Glutamatergic neuron (in vitro differentiated cells): ENCODE measurements at regions not wholly inside any gene's neighbourhood (a gene's known extent, or its start where the extent isn't known, plus 50 kb on each side); places are given as distances from the start of the nearest gene placed in this dataset.

ENCODE experiments used
- DNase-seq: peaks from one replicate; pipeline ENCODE4 v3.0.0; 2022
- H3K27ac Mint-ChIP-seq: one replicate; pipeline ENCODE4 v1.8.0; 2020; ENCODE audit warnings: mild to moderate bottlenecking, mixed read lengths, inconsistent platforms; ENCODE audit not compliant: unreplicated experiment
- H3K27me3 Mint-ChIP-seq: one replicate; pipeline ENCODE4 v1.8.0; 2020; ENCODE audit warnings: mild to moderate bottlenecking, moderate library complexity, mixed read lengths, inconsistent platforms; ENCODE audit not compliant: unreplicated experiment
- H3K36me3 Mint-ChIP-seq: one replicate; pipeline ENCODE4 v1.8.0; 2020; ENCODE audit warnings: mild to moderate bottlenecking, mixed read lengths, inconsistent platforms; ENCODE audit not compliant: unreplicated experiment
- H3K4me1 Mint-ChIP-seq: one replicate; pipeline ENCODE4 v1.8.0; 2020; ENCODE audit warnings: mild to moderate bottlenecking, low read depth, mixed read lengths, inconsistent platforms; ENCODE audit not compliant: unreplicated experiment
- H3K4me3 Mint-ChIP-seq: one replicate; pipeline ENCODE4 v1.8.0; 2020; ENCODE audit warnings: mild to moderate bottlenecking, mixed read lengths, inconsistent platforms; ENCODE audit not compliant: unreplicated experiment
- H3K9me3 Mint-ChIP-seq: one replicate; pipeline ENCODE4 v1.8.0; 2020; ENCODE audit warnings: mild to moderate bottlenecking, moderate library complexity, mixed read lengths, inconsistent platforms; ENCODE audit not compliant: unreplicated experiment
- TF ChIP-seq, protein P1 (sequence below): fragments of 200-600 bp; sonication (generic); IDR thresholded peaks from one replicate; pipeline ENCODE4 v1.5.0; 2021; ENCODE audit not compliant: partially characterized antibody, unreplicated experiment

DNA sequence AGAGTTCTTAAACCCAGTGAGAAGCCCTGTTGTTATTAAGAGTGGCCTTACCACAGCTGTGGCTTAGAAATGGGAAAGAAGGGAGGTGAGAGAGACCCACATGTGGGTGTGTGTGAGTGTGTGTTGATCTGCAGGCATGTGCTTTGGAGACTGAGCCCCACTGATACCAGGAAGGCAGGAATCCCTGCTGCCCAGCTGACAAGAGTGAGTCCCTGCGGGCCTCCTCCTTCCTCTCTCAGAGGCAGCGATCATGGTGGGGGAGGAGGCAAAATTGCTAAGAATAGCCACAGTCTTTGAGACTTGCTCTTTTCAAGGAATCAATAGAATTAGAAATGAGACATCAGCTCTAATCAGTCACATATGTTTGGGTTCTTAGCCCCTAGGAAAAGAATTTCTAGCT is 87.0 kb upstream of the WARS2 start:
- TF ChIP-seq, protein P1, sequence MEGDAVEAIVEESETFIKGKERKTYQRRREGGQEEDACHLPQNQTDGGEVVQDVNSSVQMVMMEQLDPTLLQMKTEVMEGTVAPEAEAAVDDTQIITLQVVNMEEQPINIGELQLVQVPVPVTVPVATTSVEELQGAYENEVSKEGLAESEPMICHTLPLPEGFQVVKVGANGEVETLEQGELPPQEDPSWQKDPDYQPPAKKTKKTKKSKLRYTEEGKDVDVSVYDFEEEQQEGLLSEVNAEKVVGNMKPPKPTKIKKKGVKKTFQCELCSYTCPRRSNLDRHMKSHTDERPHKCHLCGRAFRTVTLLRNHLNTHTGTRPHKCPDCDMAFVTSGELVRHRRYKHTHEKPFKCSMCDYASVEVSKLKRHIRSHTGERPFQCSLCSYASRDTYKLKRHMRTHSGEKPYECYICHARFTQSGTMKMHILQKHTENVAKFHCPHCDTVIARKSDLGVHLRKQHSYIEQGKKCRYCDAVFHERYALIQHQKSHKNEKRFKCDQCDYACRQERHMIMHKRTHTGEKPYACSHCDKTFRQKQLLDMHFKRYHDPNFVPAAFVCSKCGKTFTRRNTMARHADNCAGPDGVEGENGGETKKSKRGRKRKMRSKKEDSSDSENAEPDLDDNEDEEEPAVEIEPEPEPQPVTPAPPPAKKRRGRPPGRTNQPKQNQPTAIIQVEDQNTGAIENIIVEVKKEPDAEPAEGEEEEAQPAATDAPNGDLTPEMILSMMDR: no peak
- peak; percentile 30 for DNase-seq
- Mint-ChIP-seq H3K4me3 (peak overlapping the region; percentile 45), H3K27me3 (peaks cover 5% of the 10 kb centered on the region), H3K27ac (peak overlapping the region; percentile 17), H3K4me1 (peaks cover 18% of the 10 kb centered on the region), H3K9me3 (no peaks in the 10 kb centered on the region), H3K36me3 (no peaks in the 10 kb centered on the region)

- TF ChIP-seq, protein P1: no peak
- Mint-ChIP-seq H3K27me3 (peaks cover 5% of the 10 kb centered on the region), H3K4me3 (no peak overlapping the region), H3K36me3 (no peaks in the 10 kb centered on the region), H3K4me1 (peaks cover 18% of the 10 kb centered on the region), H3K9me3 (no peaks in the 10 kb centered on the region), H3K27ac (no peak overlapping the region)
- no peak for DNase-seq
Measured at GRCh38 chr1:119228335-119229080, 88.1 kb upstream of the WARS2 start.

- DNase-seq: no peak
- H3K4me1 Mint-ChIP-seq: no peaks in the 10 kb centered on the region
- no peak overlapping the region for H3K4me3 Mint-ChIP-seq
- H3K27me3 Mint-ChIP-seq: no peaks in the 10 kb centered on the region
- TF ChIP-seq, protein P1: no peak
- H3K27ac Mint-ChIP-seq: no peak overlapping the region
- peaks cover 3% of the 10 kb centered on the region for H3K9me3 Mint-ChIP-seq
- H3K36me3 Mint-ChIP-seq: no peaks in the 10 kb centered on the region
Measured at GRCh38 chr1:119235120-119235519, 94.7 kb upstream of the WARS2 start.

- no peak for DNase-seq
- Mint-ChIP-seq H3K27ac (no peak overlapping the region), H3K4me1 (no peaks in the 10 kb centered on the region), H3K9me3 (no peaks in the 10 kb centered on the region), H3K27me3 (no peaks in the 10 kb centered on the region), H3K36me3 (no peaks in the 10 kb centered on the region), H3K4me3 (no peak overlapping the region)
- TF ChIP-seq, protein P1: no peak
Measured at GRCh38 chr1:119245881-119246280, 105.4 kb upstream of the WARS2 start.

DNA sequence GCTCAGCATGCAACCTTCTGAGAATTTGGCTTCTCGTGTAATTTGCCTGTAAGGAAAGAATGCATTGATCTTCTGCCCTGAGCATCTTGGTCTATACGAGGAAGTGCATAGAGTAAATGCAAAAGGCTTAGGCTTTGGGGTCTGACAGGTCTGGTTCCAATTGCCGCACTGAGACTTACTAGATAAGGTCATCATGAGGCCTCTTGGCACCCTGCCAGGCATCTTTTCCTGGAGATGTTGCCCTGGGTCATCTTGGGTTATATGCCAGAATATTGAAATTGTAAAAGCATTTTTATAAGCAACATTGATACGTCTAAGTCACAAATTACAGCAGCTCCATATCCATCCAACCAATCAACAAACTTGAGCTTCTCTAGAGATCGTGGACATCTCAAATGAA is 108.8 kb upstream of the WARS2 start:
- TF ChIP-seq, protein P1: no peak
- no peaks in the 10 kb centered on the region for H3K27me3 Mint-ChIP-seq
- no peaks in the 10 kb centered on the region for H3K9me3 Mint-ChIP-seq
- H3K4me1 Mint-ChIP-seq: no peaks in the 10 kb centered on the region
- no peaks in the 10 kb centered on the region for H3K36me3 Mint-ChIP-seq
- no peak overlapping the region for H3K27ac Mint-ChIP-seq
- H3K4me3 Mint-ChIP-seq: no peak overlapping the region
- DNase-seq: no peak
